ENCODE measurements at regions not wholly inside any gene's neighbourhood (a gene's known extent, or its start where the extent isn't known, plus 50 kb on each side); places are given as distances from the start of the nearest gene placed in this dataset.
"Not testable (repeated sequence)": the region's sequence is repeated elsewhere in the genome, so short reads cannot be mapped to it uniquely, and the experiment has no call there.

DNA sequence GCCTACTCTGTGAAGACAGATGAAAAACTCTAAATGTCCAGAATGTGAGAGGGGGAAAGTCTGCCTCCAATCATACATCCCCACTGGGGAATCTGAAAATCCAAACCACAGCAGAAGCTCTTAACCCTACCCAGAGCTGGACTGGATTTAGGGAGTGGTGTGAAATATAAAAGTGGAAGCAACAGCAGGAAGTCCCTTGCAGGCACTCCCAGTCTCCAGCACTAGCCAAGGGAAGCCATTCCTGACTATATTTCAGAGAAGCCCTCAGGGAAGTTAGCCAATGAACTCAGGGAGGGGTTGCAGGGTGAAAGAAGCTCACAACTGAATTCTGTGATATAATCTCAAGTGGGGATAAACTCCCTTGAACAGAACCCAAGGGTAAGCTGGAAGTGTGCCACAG is 51.5 kb downstream of the CRPPA start:
- no peak for DNase-seq (ENCODE audit: low read depth in 4 of 4, low spot score in 1 of 4)

DNA sequence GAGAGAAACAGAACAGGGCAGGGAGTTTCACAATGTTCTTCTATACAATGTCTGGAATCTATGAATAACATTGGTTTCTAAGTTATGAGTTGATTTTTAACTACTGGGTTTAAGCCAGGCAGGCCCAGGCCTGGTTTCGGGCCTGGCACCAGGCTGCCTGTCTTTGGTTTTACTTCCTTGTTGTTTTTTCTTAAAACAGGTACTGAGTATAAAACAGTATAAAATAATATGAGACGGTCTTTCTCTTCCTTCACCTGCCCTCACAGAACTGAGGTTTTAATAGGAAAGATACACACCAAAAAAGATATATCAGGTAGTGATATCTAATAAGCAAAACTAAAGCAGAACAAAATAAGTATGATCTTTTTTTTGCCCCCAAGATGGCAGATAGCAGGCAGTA is 52.0 kb downstream of the CRPPA start:
- DNase-seq (ENCODE audit: low read depth in 4 of 4, low spot score in 1 of 4) = not testable (repeated sequence)

DNA sequence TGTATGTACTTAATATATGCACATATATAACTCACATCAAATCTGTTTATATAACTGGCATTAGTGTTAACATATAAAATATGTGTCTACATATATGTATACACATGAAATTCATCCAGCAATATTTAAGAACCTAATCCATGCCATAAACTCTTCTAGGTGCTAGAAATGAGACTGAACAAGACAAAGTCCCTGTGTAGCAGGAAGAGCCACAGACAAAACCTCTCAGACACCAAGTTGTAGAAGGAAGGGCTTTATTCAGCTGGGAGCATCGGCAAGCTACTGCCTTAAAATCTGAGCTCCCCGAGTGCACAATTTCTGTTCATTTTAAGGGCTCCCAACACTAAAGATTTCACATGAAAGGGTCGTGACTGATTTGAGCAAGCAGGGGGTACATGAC is 52.5 kb downstream of the CRPPA start:
- no peak for DNase-seq (ENCODE audit: low read depth in 4 of 4, low spot score in 1 of 4)

DNA sequence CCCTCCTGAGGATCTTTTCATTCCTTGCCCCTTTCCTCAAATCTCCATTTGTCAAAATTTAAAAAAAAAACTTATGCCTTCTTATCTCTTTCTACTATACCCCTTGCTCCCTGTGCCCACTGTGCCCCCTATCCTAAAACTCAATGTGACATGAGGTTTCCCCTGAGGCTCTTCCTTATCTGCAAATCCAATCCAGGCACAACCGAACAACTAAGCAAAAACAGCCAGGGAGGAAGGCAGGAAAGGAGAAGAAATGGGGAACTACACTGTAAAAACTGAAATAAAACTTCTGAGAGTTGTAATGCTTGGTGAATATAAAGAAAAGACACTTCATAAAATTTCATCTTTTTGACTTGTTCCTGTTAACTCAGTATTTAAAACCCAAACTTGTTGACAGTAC is 54.2 kb downstream of the CRPPA start:
- no peak for DNase-seq (ENCODE audit: low read depth in 4 of 4, low spot score in 1 of 4)

DNA sequence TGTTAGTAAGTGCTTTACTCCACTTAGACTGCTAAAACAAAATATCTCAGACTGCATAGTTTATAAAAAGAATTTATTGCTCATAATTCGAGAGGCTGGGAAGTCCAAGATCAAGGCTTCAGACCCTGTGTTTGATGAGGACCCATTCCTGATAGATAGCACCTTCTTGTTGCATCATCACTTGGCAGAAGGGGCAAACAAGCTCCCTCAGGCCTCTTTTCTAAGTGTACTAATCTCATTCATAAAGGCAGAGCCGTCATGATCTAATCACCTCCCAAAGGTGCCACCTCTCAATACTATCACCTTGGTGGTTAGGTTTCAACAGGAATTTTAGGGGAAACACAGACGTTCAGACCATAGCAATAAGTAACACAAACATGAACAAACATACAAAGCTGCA is 55.4 kb downstream of the CRPPA start:
- DNase-seq (ENCODE audit: low read depth in 4 of 4, low spot score in 1 of 4) = no peak

DNA sequence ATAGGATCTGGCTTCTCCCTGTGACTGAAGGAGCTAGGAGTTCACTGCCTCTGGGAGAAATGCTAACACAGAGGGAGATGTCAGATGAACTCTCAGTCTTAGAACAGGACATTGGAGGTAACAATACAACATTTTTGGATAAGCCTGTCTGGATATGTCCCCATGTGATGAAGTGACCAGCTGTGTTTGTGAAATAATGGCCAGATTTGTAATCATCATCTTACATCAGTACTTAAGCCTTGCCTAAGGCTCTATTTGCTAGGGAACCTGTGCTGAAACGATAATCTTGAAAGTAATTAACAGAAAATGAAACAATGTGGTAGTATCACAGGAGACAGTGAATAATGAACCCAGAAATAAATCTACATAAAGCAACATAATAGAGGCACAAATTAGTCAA is 56.2 kb downstream of the CRPPA start:
- DNase-seq (ENCODE audit: low read depth in 4 of 4, low spot score in 1 of 4) = no peak

DNA sequence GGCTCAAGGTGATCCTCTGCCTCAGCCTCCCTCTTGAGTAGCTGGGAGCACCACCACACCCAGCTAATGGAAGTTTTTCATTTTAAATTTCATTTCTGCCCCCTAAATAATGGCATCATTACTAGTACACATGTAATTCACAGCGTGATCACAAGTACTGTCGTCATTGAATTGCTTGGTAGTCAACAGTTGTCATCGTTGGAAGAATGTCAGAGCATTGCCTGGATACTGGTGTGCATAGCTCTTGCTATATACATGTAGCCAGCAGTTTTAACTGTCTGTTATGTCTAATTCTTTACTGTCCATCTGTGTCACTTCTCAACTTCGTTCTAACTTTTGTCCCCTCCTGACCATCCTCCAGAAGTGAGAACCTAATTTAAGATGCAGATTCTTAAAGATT is 62.1 kb downstream of the CRPPA start:
- no peak for DNase-seq (ENCODE audit: low read depth in 4 of 4, low spot score in 1 of 4)

DNA sequence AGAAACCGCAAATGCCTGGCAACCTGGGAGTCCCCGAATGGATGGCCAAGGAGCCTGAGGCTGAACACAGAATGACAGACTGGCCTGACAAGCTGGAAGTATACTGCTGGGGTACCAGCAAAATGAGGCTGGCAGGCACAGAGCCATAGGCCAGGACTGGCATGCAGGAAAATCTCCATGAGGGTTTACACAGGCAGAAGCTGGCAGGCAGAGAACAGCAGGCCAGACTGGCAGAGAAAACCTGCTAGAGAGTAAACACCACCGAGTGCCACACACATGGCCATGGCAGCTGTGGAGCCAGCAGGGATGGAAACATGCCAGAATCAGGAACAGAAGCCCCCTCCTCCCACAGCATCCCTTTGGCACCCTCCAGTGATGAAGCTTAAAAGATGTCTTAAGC is 63.4 kb downstream of the CRPPA start:
- DNase-seq (ENCODE audit: low read depth in 4 of 4, low spot score in 1 of 4) = no peak

DNA sequence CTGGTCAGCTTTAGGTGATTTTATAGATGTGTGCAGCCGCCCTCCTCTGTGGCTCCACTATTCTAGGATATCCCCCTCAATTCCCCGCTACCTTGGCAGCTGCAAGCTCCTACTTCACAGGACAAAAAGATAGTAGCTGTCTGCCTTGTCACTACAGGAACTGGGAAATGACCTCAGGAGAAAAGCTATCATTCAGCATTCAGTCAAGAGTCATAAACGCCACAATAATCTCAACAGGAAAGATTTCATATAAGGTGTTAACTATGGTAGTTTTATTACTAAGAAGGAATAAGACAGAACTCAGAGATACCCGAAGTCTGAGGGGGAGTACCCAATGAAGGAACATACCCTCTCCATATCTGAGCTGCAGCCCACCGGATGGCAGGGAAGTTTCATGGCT is 63.9 kb downstream of the CRPPA start:
- DNase-seq (ENCODE audit: low read depth in 4 of 4, low spot score in 1 of 4) = no peak

DNA sequence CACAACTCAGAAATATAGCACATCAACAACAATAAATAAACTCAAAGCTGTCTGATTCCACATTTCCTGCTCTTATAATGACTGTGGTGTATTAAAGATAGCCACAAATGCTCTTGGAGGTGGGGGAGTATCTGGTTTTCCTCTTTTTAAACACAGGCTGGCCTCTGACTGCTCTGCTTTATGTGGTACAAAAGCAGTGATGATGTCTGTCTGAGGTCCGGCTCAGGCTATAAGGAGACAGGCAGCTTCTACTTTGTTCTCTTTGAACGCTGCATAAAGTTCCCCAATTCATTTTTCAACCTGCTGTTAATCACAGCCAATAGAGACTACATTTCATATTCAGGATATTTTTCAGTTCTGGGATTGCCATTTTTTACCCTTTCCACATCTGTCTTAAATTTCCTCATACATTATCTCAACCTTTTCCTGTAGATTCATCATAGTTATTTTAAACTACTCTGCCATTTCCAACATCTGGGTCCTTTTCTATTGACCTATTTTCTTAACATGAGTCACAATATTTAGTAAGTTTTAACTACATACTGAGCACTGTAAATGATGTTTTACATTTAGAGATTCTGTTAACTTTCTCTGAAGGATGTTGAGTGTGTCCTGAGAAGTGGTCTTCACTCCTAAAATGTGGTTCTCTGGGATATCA is 64.9 kb downstream of the CRPPA start:
- no peak for DNase-seq (ENCODE audit: low read depth in 4 of 4, low spot score in 1 of 4)

DNA sequence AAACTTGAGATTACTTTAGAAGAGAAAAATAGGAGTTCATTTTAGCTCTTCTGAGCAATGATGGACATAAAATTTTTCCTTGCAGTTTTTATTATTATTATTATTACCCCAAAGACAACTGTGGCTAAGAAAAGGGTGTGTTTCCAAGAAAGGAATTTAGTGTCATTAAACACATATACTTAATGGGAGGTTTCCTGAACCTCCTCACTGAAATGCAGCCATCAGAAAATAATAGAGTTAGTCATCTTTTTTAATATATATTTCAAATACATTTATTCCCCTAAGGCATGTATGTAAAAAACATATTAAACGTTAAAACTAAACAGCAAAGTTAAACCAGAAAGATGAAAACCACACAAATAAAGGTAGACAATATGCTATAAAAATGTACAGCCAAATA is 66.8 kb downstream of the CRPPA start:
- DNase-seq (ENCODE audit: low read depth in 4 of 4, low spot score in 1 of 4) = no peak

DNA sequence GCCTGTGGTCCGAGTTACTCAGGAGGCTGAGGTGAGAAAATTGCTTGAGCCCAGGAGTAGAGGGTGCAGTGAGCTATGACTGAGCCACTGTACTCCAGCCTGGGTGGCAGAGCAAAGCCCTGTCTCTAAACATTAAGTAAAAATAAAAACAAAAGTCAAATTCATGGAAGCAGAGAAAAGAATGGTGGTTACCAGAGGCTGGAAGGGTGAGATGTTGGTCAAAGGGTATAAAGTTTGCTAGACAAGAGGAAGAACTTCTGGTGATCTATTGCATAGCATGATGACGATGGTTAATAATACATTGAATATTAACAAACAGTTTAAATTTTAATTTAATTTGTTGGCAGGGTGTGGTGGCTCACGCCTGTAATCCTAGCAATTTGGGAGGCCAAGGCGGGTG is 68.1 kb downstream of the CRPPA start:
- DNase-seq (ENCODE audit: low read depth in 4 of 4, low spot score in 1 of 4) = no peak

DNA sequence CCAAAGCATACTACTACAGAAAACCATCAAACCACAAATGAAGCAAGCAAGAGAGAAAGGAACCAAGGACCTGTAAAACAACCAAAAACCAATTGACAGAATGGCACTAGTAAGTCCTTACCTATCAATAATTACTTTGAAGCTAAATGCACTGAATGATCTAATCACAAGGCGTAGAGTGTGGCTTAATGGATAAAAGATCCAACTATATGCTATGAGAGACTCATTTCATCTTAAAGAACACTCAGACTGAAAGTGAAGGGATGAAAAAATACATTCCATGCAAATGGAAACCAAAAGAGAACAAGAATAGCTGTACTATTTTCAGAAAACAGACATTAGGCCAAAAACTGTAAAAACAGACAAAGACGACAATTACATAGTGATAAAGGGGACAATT is 70.7 kb downstream of the CRPPA start:
- no peak for DNase-seq (ENCODE audit: low read depth in 4 of 4, low spot score in 1 of 4)

DNA sequence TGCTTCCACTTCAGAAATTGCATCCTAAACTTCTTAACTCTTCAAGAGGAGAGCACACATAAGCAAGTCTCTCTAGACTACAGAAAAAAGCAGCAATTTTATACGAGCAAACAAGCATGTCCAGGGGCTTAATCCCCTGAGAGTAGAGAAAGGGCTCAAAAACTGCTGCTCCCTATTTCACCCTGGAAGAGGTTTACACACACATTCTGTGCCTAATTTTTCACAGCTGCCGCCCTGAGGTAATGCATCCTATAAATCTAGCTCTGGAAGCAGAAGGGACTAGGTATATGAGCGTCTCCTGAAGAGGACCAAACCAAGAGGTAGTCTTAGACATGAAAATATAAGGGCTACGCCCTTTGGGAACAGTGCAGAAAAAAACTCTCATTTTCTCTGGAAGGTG is 73.1 kb downstream of the CRPPA start:
- no peak for DNase-seq (ENCODE audit: low read depth in 4 of 4, low spot score in 1 of 4)

DNA sequence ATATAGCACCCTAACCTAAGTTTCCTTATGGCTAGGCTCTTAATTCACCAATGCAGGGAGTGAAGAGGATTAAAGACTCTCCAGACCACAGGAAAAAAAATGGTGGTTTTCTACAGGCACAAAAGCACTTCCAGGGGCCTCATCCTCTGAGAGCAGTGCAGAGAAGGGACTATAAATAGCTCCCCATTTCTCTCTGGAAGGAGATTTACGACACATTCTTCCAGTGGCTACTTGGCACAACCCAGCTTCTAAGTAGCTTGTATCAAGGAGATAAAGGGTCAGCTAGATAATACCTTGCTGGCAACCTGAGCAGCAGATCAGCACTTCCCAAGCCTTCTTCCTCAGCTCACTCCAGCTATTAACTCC is 73.5 kb downstream of the CRPPA start:
- no peak for DNase-seq (ENCODE audit: low read depth in 4 of 4, low spot score in 1 of 4)

DNA sequence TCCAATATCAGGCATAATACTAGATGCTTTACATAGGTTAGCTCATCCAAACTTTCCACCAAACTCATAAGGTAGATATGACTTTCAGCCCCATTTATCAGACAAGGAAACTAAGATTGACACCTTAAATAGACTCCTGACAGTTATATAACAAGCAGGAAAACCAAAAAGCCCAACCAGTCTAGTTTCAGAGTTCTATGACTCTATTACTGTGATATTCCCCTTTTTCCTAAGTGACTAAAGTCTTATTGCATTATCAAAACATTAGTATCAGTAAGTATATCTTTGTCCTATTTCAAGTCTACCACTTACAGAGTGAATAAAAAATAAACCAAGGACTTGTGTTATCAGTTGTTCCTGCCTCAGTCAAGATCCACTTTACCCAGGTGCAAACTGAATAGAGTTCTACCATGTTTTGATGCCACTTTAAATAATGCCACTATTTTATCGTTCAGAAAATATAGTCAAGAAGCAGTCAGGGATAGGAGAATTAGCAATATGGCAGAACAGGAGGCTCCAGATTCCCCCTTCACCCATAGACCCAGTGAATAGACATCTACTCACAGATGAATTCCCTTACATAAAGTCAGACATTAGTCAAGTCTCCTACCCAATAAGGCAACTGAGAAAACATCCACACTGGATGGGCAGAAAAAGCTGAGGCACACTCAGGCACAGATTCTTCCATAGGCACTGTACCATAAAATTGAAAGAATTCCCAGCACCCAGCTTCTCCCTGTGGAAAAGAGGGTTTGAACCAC is 74.1 kb downstream of the CRPPA start:
- no peak for DNase-seq (ENCODE audit: low read depth in 4 of 4, low spot score in 1 of 4)

DNA sequence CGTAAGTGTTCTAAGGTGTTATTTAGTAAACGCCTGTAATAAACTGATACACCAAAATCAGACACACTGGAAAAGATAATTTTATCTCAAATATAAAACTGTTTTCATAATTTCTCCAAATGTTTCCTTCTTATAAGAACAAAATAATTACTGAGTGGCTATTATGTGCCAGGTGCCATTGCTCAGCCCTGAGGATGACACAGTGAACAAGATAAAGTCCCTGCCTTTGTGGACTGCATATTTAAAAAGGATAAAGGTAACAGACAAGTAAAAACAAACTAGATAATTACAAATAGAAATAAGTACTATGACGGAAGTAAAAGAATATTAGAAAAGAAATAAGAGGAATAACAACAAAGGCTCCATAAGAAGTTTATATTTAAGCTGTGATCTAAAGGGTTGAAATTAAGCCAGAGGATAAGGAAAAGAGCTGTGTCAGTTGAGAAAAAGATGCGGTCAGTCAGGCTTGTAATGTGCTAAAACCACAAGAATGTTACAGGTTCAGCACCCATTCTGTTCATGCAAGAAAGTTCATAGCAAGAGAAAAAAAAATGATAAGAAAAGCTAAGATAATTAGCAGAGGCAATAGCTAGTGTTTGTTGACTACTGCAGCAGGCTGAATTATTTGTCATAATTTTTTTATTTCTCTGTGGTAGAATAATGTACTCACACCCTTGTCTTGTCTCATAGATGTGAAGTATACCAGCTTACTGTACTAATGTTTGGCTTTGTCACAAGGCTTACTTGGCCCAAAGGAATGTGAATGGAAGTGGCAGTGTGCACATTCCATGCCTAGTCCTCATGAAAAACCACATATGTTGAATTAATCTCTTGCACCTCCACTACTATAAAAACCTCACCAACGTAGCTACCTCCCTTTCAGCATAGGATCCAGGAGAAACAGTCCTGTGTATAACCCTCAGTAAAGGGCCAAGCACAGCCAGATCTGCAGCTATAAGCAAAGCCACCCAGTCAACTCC is 75.1 kb downstream of the CRPPA start:
- no peak for DNase-seq (ENCODE audit: low read depth in 4 of 4, low spot score in 1 of 4)

DNA sequence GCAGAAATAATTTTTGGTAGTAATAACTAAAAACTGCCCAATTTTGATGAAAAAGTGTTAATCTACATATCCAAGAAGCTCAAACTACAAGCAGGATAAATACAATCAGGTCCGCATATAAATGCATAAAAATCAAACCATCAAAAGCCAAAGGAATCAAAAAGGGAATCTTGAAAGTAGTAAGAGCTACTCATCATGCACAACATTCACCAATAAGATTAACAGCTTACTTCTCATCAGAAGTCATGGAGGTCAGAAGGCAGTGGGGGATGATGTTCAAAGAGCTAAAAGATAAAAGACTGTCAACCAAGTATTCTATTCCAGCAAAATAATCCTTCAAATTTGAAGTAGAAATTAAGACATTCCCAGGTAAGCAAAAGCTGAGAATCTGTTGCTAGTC is 76.4 kb downstream of the CRPPA start:
- no peak for DNase-seq (ENCODE audit: low read depth in 4 of 4, low spot score in 1 of 4)

DNA sequence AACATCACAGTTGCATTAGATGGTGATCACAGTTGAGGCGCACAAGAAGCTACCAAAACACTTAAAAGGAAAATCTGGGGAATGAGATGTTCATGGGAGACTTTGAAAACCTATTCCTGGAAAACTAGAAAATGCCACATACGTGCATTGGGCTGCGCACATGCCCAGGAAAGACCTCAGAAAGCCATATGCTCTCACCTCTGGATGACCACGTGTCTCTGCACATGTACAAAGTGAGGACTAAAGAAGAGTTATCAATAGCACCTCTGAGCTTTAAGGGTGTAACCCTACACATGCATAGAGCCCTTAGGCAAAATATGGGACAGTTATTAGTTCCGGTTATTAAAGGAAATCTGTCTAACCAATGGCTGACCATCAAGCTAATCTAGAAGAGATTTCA is 77.7 kb downstream of the CRPPA start:
- DNase-seq (ENCODE audit: low read depth in 4 of 4, low spot score in 1 of 4) = no peak

DNA sequence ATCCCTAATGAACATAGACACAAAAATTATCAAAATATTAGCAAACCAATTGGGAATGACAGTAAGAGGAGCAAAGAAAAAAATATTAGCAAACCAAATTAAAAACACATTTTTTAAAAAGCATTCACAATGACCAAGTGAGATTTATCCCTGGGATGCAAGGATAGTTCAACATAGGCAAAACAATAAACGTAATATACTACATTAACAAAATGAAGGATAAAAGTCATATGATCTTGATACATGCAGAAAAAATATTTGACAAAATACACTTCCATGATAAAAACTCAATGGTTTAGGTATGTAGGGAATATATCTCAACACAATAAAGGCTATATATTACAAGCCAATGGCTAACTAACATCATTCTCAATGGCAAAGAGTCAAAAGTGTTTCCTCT is 83.3 kb downstream of the CRPPA start:
- no peak for DNase-seq (ENCODE audit: low read depth in 4 of 4, low spot score in 1 of 4)

DNA sequence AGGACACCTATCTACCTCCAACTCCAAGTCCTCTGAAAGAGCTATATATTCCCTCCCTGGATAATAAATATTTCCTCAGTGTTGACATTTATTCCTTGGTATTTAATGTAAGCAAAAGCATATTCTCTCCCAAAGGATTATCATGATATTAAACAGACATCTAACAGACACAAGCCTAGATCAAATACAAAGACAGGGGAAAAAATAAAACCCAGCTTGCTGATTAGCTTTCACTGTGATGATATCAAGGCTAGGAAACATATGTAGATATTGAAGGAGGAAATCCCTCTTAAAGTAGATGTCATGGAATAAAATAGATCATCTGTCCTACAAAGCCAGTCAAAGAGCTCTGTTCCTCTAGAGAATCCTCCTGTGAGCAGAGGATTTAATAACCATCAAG is 95.2 kb downstream of the CRPPA start:
- no peak for DNase-seq (ENCODE audit: low read depth in 4 of 4, low spot score in 1 of 4)

DNA sequence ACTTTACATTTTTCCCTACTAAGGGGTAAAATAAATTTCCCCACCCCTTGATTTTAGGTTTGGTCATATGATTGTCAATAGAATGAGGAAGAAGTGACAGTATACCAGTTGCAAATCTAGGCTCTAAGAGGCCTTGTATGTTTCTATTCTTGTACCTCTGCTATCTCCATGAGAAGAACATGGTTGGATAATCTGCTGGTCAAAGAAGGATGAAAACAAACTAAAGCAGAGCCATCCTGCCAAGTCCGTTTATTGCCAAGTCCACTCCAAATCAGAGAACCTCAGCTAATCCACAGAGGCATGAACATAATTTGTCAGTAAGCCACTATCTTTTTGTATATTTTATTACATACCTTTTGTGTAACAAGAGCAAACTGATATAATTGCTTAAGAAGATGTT is 98.0 kb downstream of the CRPPA start:
- no peak for DNase-seq (ENCODE audit: low read depth in 4 of 4, low spot score in 1 of 4)
